NCI-H1092 (cell line): ENCODE measurements at regions not wholly inside any gene's neighbourhood (a gene's known extent, or its start where the extent isn't known, plus 50 kb on each side); places are given as distances from the start of the nearest gene placed in this dataset.
"Not testable (repeated sequence)": the region's sequence is repeated elsewhere in the genome, so short reads cannot be mapped to it uniquely, and the experiment has no call there.

ENCODE experiments used
- DNase-seq: peaks from one replicate; lab custom pipeline; 2025; lab: John Stamatoyannopoulos, UW

- no peak for DNase-seq
These were observed 174.3 kb downstream of the CPS1 start for GRCh38 chr2:210730672-210731071.

DNA sequence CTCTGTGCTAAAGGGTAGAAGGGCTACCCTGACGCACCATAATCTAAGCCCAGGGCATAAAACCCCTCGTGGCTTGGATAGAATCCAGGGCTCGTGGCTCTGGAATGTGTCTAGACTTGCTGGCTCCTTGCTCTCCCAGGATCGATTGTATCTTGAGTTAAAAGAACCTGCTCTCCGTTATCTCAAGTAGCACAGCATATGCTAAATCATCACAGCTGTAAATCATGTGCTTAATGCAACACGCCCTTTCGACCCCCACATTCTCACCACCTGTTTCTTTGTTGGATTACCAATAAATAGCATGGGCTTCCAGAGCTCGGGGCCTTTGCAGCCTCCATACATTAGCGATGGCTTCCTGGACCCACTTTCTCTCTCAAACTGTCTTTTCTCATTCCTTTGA is 190.4 kb downstream of the CPS1 start:
- DNase-seq = not testable (repeated sequence)

DNA sequence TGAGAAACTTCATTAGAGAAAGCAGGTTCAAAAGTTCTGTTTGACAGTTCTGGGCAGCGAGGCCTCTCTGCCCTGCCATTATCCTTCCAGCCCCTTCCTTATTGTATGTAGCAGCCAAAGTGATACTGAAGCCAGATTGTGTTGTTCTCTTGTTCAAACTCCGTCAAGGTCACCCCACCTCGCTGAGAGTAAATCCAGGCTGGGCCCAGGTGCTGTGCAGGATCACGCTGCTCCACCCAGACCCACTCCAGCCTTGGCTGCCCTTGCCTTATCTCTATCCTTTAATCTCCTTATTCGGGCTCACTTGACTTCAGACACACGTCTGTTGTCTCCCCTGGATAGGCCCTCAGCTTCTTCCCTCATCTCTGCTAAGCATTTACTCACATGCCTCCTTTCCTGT is 196.1 kb downstream of the CPS1 start:
- no peak for DNase-seq

- DNase-seq = no peak
These were observed 197.0 kb downstream of the CPS1 start for GRCh38 chr2:210753386-210753785.

- no peak for DNase-seq
These were observed 200.5 kb downstream of the CPS1 start for GRCh38 chr2:210756855-210757254.

GRCh38 chr2:210762604-210763588 is 206.5 kb downstream of the CPS1 start:
- DNase-seq = no peak

DNA sequence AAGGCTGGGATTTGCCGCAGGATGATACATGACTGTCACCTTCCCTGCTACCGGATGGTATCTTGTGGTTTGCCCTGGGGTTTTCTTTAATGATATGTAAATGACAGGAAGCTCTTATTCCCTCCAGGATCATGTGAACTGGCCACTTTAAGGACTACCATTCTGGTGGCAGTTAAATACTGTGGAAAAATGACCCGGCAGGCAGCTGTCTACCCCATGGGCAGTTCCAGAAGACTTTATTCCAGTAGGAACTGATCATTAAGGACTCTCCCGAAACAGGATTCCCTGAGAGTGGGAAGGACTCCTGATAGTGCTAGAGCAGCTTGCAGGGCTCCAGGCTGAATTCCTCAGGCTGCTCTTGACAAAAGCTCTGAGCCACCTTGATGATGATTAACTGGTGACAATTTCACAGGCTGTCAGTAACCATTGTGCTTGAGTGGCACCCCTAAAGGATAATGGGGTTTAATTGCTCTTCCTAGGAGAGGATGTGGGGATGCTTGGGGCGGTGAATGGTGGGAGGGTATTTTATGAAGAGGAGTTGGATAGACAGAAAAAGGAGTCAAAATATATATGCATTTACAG is 212.0 kb downstream of the CPS1 start:
- no peak for DNase-seq

GRCh38 chr2:210776756-210777155 is 220.4 kb downstream of the CPS1 start:
- no peak for DNase-seq

GRCh38 chr2:210782222-210782621 is 225.8 kb downstream of the CPS1 start:
- DNase-seq = no peak

DNA sequence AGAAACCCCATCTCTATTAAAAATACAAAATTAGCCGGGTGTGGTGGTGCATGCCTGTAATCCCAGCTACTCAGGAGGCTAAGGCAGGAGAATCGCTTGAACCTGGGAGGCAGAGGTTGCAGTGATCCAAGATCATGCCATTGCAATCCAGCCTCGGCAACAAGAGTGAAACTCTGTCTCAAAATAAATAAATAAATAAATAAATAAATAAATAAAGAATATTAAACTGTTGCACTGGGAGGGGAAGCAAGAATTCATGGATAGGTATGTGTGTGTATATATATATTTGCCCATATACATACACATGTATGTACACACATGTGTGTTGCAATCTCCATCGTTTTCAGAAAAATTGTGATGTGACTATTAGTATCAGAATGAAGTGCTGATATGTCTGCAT is 231.4 kb downstream of the CPS1 start:
- not testable (repeated sequence) for DNase-seq

DNA sequence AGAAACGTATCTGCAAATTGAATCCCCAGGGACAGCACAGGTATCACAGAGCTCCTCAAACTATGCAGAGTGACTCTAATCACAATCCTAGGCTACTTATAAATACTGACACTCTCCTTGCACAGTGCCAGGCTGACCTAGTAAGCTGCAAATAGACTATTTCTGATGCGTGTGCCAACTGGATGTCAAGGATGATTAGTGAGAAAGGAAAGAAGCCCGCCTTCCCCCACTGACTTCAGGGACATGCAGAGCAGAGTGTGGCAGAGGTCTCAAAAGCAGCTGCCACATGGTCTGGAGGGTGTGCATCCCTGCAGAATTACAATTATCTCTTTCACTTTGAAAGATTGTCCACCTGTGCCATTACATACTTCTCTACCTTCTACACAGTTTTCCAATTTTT is 235.6 kb downstream of the CPS1 start:
- no peak for DNase-seq

GRCh38 chr2:210795506-210795905 is 239.1 kb downstream of the CPS1 start:
- DNase-seq = no peak

DNA sequence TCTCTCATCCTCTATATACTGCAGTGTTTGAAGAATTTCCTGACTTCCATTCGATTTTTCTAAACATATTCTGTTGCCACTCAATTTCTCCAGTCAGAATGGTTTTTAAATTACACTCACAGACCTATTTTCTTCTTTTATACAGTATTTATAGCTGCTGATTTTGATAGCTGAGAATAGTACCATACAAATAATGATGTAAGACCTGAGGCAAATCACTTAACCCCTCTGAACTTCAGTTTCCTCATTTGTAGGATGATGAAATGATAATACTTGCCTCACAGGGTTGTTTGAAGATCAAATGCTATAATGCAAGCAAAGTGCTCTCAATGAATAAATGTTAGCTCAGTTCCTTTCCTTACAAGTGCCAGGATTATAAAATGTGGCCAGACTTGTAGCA is 241.8 kb downstream of the CPS1 start:
- DNase-seq = no peak

DNA sequence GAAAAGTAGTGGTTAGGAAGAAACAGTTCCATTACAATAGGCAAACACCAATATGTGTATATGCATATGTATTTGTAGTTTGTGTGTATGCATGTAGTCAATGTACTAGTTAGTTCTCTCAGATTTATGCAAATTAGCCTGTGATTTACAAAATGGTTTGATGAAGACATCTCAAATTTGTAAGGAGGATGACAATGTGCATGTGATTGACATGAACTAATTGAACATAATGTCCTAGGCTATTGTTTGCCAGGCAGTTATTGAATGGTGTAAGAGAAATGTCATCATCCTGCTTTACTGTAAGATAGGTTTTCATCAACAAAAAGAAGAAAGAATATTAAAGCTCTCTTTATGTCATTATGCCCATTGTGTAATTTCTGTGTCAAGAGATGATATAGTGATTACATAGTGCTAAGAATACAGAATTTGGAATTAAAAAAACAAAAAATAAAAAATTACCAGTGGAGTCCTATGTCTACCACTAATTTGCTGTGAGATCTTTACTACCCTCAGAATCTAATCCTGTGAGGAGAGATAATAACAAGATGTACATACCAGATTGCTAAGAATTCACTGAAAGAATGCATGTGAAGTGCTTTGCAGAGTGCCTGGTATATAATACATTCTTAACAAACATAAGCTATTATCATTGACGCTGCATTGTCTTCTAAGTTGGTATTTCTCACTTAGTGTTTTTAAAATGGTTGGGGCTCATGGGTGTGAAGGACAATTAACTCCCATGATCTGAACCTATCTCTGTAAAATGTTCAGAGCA is 258.0 kb downstream of the CPS1 start:
- no peak for DNase-seq

DNA sequence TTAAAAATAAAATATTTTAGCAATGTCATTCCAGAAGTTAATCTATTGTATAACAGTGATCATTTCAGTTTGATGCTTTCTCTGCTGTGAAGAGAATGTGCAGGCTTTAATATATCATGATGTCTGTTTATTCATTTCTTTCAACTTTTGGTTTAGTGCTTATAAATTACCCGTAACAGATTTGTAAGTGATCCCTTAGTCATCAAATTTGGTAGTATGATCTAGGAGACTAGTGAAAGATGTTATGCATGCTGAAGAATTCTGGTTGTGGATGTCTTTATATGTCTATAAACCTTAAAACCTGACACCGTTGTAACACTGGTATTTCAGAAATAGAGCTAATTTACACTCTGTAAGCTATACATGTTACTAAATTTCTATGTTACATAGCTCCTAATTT is 260.4 kb downstream of the CPS1 start:
- no peak for DNase-seq

DNA sequence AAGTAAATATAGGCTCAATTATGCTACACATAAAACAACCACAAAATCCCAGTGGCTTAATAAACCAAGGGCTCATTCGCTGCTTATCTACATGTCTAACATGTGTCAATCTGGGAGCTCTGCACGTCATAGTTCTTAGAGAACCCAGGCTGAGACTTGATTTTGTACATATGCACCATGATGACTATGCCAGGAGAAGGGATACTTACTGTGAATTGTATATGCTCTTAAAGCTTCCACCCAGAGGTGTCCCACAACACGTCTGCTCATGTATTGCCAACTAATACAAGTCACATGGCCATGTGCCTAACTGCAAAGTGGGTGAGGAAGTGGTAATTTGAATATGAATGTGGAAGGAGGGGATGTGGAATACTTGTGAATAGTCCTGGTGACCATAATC is 262.1 kb downstream of the CPS1 start:
- no peak for DNase-seq

DNA sequence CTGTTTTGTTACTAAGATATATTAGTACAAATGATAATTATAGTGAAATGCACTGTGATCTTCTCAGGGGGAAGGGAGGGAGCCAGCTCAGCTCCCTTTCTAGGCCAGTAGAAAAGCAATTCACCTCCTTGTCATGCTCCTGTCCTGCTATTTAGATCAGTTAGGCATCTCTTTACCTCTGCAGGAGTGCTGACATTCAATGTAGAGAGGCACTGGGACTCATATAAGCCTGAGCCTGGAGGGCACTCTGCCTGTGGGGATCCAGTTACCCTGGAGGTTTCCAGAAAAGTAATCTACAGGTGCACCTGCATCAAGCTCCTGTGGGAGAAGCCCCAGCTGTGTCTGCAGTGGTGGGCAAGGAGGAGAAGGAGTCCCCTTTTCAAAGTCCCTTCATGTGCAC is 277.0 kb downstream of the CPS1 start:
- DNase-seq = no peak

GRCh38 chr2:210839034-210839433 is 282.6 kb downstream of the CPS1 start:
- DNase-seq = no peak

DNA sequence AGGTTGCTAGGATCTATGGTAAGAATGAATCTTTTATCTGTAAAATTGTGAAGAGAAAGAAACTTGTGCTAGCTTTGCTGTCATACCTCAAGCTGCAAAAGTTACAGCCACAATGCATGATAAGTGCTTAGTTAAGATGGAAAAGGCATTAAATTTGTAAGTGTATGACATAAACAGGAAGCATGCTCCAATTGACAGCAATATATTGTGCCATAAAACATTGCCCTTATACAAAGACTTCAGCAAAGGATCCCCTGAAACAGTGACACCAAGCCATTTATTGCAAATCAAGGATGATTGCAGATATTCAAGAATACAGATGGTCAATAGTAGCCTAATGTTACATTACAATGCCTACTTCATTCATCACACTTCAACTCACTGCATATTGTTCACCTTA is 283.1 kb downstream of the CPS1 start:
- no peak for DNase-seq

- DNase-seq = no peak
These were observed 286.5 kb downstream of the CPS1 start for GRCh38 chr2:210842896-210843295.

- no peak for DNase-seq
These were observed 287.6 kb downstream of the CPS1 start for GRCh38 chr2:210844016-210844415.

DNA sequence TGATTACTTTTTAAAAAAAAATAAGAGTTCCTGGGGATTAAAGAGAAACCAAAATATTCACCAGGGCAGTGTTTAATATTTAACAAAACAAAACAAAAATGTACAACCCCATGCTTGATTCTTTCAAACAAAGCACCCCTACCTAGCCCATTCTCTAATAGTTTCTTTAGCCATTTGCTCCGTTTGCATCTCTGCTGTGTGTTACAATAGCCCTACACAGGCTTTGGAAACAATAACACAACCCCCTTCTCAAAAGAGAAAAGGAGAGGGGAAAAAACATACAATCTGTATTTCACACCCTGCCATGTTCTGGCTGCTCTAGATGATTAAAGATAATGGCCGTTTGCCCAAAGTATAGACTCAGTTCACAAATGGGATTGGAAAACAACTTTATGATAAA is 302.9 kb downstream of the CPS1 start:
- DNase-seq = no peak

GRCh38 chr2:210860276-210860675 is 303.9 kb downstream of the CPS1 start:
- DNase-seq = no peak
